H1 (cell line): ENCODE measurements at regions not wholly inside any gene's neighbourhood (a gene's known extent, or its start where the extent isn't known, plus 50 kb on each side); places are given as distances from the start of the nearest gene placed in this dataset.

Source experiments
- CTCF ChIA-PET: fragments of 300-600 bp; sonication (Branson Sonifier 250); formaldehyde crosslinking; loops from one replicate; lab custom pipeline; 2021; ENCODE audit not compliant: partially characterized antibody; lab: Charles Lee
- POLR2A ChIA-PET: fragments of 300-600 bp; sonication (Branson Sonifier 250); formaldehyde crosslinking; loops from one replicate; lab custom pipeline; 2021; ENCODE audit warnings: inconsistent platforms; ENCODE audit not compliant: partially characterized antibody; lab: Charles Lee
- DNase-seq, 2 experiments: peaks; one replicate each; pipeline versions ENCODE4 v3.0.0 to v3.0.0-alpha.2; 2010 to 2022; ENCODE audit warnings: low spot score in 2 of 2, low read depth in 1 of 2, mixed read lengths in 1 of 2
- FAIRE-seq: peaks from 2 replicates; lab custom pipeline; 2011; peaks lifted over from hg19 to GRCh38; lab: Jason Lieb, UNC
- H2AFZ ChIP-seq: 2 replicates; pipeline ENCODE4 v1.8.1; 2012; ENCODE audit warnings: low read length, inconsistent platforms
- H2AK5ac ChIP-seq: 2 replicates; pipeline ENCODE4 v1.6.1; 2013; ENCODE audit warnings: low read depth, low read length
- H2BK120ac ChIP-seq: replicated peaks from 2 replicates; pipeline ENCODE3; 2013; ENCODE audit warnings: low read depth, low read length, inconsistent platforms
- H2BK12ac ChIP-seq: 2 replicates; pipeline ENCODE4 v1.6.1; 2013; ENCODE audit warnings: low read depth, low read length
- H2BK15ac ChIP-seq: 2 replicates; pipeline ENCODE4 v1.6.1; 2013; ENCODE audit warnings: low read length
- H2BK20ac ChIP-seq: 2 replicates; pipeline ENCODE4 v1.6.1; 2013; ENCODE audit warnings: low read length
- H2BK5ac ChIP-seq: 2 replicates; pipeline ENCODE4 v1.6.1; 2013; ENCODE audit warnings: low read depth, low read length
- H3K14ac ChIP-seq: 2 replicates; pipeline ENCODE4 v1.6.1; 2013; ENCODE audit warnings: inconsistent platforms; ENCODE audit not compliant: insufficient read length
- H3K18ac ChIP-seq: 2 replicates; pipeline ENCODE4 v1.6.1; 2013; ENCODE audit warnings: low read length; ENCODE audit errors: extremely low read depth
- H3K23ac ChIP-seq: 2 replicates; pipeline ENCODE4 v1.6.1; 2013; ENCODE audit warnings: inconsistent platforms; ENCODE audit not compliant: insufficient read length
- H3K23me2 ChIP-seq: 2 replicates; pipeline ENCODE4 v1.6.1; 2013; ENCODE audit warnings: low read depth, low read length
- H3K27ac ChIP-seq: 2 replicates; pipeline ENCODE4 v1.6.1; 2011; ENCODE audit warnings: low read depth, low read length, inconsistent platforms
- H3K27me3 ChIP-seq, 4 experiments: replicated peaks in 1 of 4; 1 replicate in 1 of 4; 2 replicates in 3 of 4; pipeline versions ENCODE4 v1.6.1 to v1.8.1; 2011 to 2013; ENCODE audit warnings: low read length in 3 of 4, mild to moderate bottlenecking in 3 of 4, inconsistent platforms in 2 of 4, mixed read lengths in 2 of 4, moderate library complexity in 1 of 4; ENCODE audit not compliant: control insufficient read depth in 3 of 4, insufficient read depth in 3 of 4; ENCODE audit errors: extremely low read depth in 1 of 4
- H3K36me3 ChIP-seq, 4 experiments: 2 replicates each; pipeline versions ENCODE4 v1.6.1 to v1.8.1; 2011 to 2013; ENCODE audit warnings: mild to moderate bottlenecking in 4 of 4, low read length in 3 of 4, moderate library complexity in 2 of 4, control low read depth in 1 of 4, inconsistent platforms in 1 of 4; ENCODE audit not compliant: insufficient read depth in 4 of 4, control insufficient read depth in 2 of 4
- H3K4ac ChIP-seq: replicated peaks from 2 replicates; pipeline ENCODE3; 2013; ENCODE audit warnings: low read length, low read depth, mixed read lengths, inconsistent platforms; ENCODE audit not compliant: insufficient read length
- H3K4me1 ChIP-seq, 4 experiments: replicated peaks in 1 of 4; 1 replicate in 1 of 4; 2 replicates in 3 of 4; pipeline versions ENCODE4 v1.6.1 to v1.8.1; 2011 to 2013; ENCODE audit warnings: low read length in 3 of 4, inconsistent platforms in 2 of 4, mixed read lengths in 1 of 4; ENCODE audit not compliant: insufficient read depth in 4 of 4, control insufficient read depth in 3 of 4
- H3K4me2 ChIP-seq, 2 experiments: 2 replicates each; pipeline versions ENCODE4 v1.6.1 to v1.8.1; 2011 to 2013; ENCODE audit warnings: low read depth in 2 of 2, low read length in 2 of 2, control low read depth in 1 of 2, inconsistent platforms in 1 of 2, mild to moderate bottlenecking in 1 of 2; ENCODE audit not compliant: insufficient read depth in 1 of 2
- H3K4me3 ChIP-seq, 4 experiments: fragments of 200-600, 300-600 bp in 1 of 4; sonication (generic), shearing (Covaris generic), sonication (Bioruptor Twin) in 1 of 4; 2 replicates each; pipeline versions ENCODE4 v1.5.1 to v1.8.1; 2011 to 2016; ENCODE audit warnings: low read length in 4 of 4, low read depth in 3 of 4, control low read depth in 2 of 4, inconsistent platforms in 2 of 4, mild to moderate bottlenecking in 2 of 4, mixed read lengths in 1 of 4, moderate library complexity in 1 of 4; ENCODE audit not compliant: insufficient read depth in 2 of 4; ENCODE audit errors: extremely low read depth in 1 of 4
- H3K56ac ChIP-seq: replicated peaks from 2 replicates; pipeline ENCODE3; 2013; ENCODE audit warnings: low read depth, mild to moderate bottlenecking, mixed read lengths, low read length, inconsistent platforms; ENCODE audit not compliant: insufficient read length
- H3K79me1 ChIP-seq: 2 replicates; pipeline ENCODE4 v1.6.1; 2013; ENCODE audit warnings: low read depth, low read length, control low read depth
- H3K79me2 ChIP-seq, 2 experiments: 2 replicates each; pipeline versions ENCODE4 v1.6.1 to v1.8.1; 2012 to 2013; ENCODE audit warnings: low read length in 2 of 2, mild to moderate bottlenecking in 2 of 2, inconsistent platforms in 1 of 2; ENCODE audit not compliant: insufficient read depth in 2 of 2, control insufficient read depth in 1 of 2
- H3K9ac ChIP-seq, 4 experiments: replicated peaks in 1 of 4; 1 replicate in 1 of 4; 2 replicates in 3 of 4; pipeline versions ENCODE4 v1.6.1 to v1.8.1; 2011 to 2013; ENCODE audit warnings: low read depth in 3 of 4, low read length in 3 of 4, control low read depth in 2 of 4, mild to moderate bottlenecking in 2 of 4, moderate library complexity in 2 of 4, inconsistent platforms in 1 of 4; ENCODE audit errors: extremely low read depth in 1 of 4
- H3K9me3 ChIP-seq, 2 experiments: 2 replicates each; pipeline versions ENCODE4 v1.6.1 to v1.8.1; 2012 to 2013; ENCODE audit warnings: mild to moderate bottlenecking in 2 of 2, moderate library complexity in 2 of 2, control low read depth in 1 of 2, inconsistent platforms in 1 of 2, low read depth in 1 of 2, low read length in 1 of 2, mixed read lengths in 1 of 2; ENCODE audit not compliant: insufficient read depth in 2 of 2
- H4K20me1 ChIP-seq, 2 experiments: replicated peaks in 1 of 2; 2 replicates each; pipeline versions ENCODE3 to v1.8.1; 2011 to 2013; ENCODE audit warnings: inconsistent platforms in 2 of 2, low read length in 2 of 2, mild to moderate bottlenecking in 1 of 2; ENCODE audit not compliant: insufficient read depth in 2 of 2, control insufficient read depth in 1 of 2
- H4K5ac ChIP-seq: 2 replicates; pipeline ENCODE4 v1.6.1; 2013; ENCODE audit warnings: low read length, low read depth, mixed read lengths, inconsistent platforms; ENCODE audit not compliant: insufficient read length
- H4K8ac ChIP-seq: 2 replicates; pipeline ENCODE4 v1.8.0; 2013; ENCODE audit warnings: mild to moderate bottlenecking, moderate library complexity, low read length, inconsistent platforms; ENCODE audit not compliant: insufficient read depth; ENCODE audit errors: extremely low read depth
- H4K91ac ChIP-seq: replicated peaks from 2 replicates; pipeline ENCODE3; 2013; ENCODE audit warnings: low read length, mixed read lengths, inconsistent platforms; ENCODE audit not compliant: insufficient read length
- ATF2 ChIP-seq: IDR thresholded peaks from 2 replicates; pipeline ENCODE4 v1.6.1; 2012; ENCODE audit warnings: low read length, inconsistent platforms
- ATF3 ChIP-seq: IDR thresholded peaks from 2 replicates; pipeline ENCODE4 v1.6.1; 2011; ENCODE audit warnings: low read depth, mild to moderate bottlenecking, low read length; ENCODE audit not compliant: insufficient read depth
- CBX5 ChIP-seq: fragments of 300-800, 300-1000 bp; sonication (generic); IDR thresholded peaks from 2 replicates; pipeline ENCODE4 v1.7.1; 2016; ENCODE audit warnings: antibody characterized with exemption, low read length, low read depth
- CHD1 ChIP-seq: IDR thresholded peaks from 2 replicates; pipeline ENCODE4 v1.6.1; 2012; ENCODE audit warnings: low read depth, low read length, improper control_type of control experiment
- CREB1 ChIP-seq: IDR thresholded peaks from 2 replicates; pipeline ENCODE4 v1.6.1; 2012; ENCODE audit warnings: inconsistent platforms
- E2F6 ChIP-seq: IDR thresholded peaks from 2 replicates; pipeline ENCODE4 v1.6.1; 2012; ENCODE audit warnings: inconsistent platforms
- EZH2 ChIP-seq: fragments of 200-600 bp; sonication (generic); IDR thresholded peaks from 2 replicates; pipeline ENCODE4 v1.7.1; 2012; ENCODE audit warnings: low read depth, mild to moderate bottlenecking, moderate library complexity, low read length, inconsistent platforms; ENCODE audit not compliant: severe bottlenecking
- HDAC2 ChIP-seq, 2 experiments: fragments of 300-600 bp in 1 of 2; sonication (generic) in 1 of 2; IDR thresholded peaks; 2 replicates each; pipeline ENCODE4 v1.6.1; 2011 to 2012; ENCODE audit warnings: low read depth in 2 of 2, low read length in 2 of 2, mild to moderate bottlenecking in 2 of 2, moderate library complexity in 2 of 2, borderline replicate concordance in 1 of 2, inconsistent platforms in 1 of 2
- KDM5A ChIP-seq: fragments of 200-600 bp; IDR thresholded peaks from 2 replicates; pipeline ENCODE4 v1.7.1; 2012; ENCODE audit warnings: mild to moderate bottlenecking, low read length, inconsistent platforms, mixed read lengths
- RXRA ChIP-seq: IDR thresholded peaks from 2 replicates; pipeline ENCODE4 v1.6.1; 2011; ENCODE audit warnings: low read depth, mild to moderate bottlenecking, low read length, moderate library complexity; ENCODE audit not compliant: insufficient read depth
- TAF1 ChIP-seq: IDR thresholded peaks from 2 replicates; pipeline ENCODE4 v1.6.1; 2011; ENCODE audit warnings: mild to moderate bottlenecking, low read depth, low read length
- ZNF274 ChIP-seq: IDR thresholded peaks from 2 replicates; pipeline ENCODE4 v1.7.0; 2012; ENCODE audit warnings: low read length, borderline replicate concordance; ENCODE audit errors: extremely low read depth
- WGBS, 2 experiments: shearing (Covaris generic) in 1 of 2; methylation state at CpG; one replicate each; pipeline versions ENCODE4 v1.1.6 to v1.1.7; 2013 to 2015; ENCODE audit warnings: low lambda C conversion rate in 2 of 2, mixed read lengths in 2 of 2, inconsistent platforms in 1 of 2, low coverage in 1 of 2, missing lambda C conversion rate in 1 of 2; ENCODE audit not compliant: insufficient replicate concordance in 2 of 2, insufficient coverage in 1 of 2, insufficient read length in 1 of 2; ENCODE audit errors: extremely low coverage in 1 of 2, missing lambda C conversion rate in 1 of 2; 5-methylcytosine and 5-hydroxymethylcytosine counted together

GRCh38 chr16:79685871-79686270 is 85.3 kb upstream of the MAF start:
- Histone ChIP-seq H3K14ac (no peak overlapping the region), H3K4me2 (no peak overlapping the region), H3K4ac (no peak overlapping the region), H3K79me2 (no peaks in the 10 kb centered on the region), H2AFZ (no peak overlapping the region), H3K27me3 (no peaks in the 10 kb centered on the region), H2BK15ac (no peak overlapping the region), H2BK12ac (no peak overlapping the region), H3K23me2 (no peaks in the 10 kb centered on the region), H3K18ac (no peak overlapping the region), H3K56ac (no peak overlapping the region), H2BK5ac (no peak overlapping the region), H2BK20ac (no peak overlapping the region), H3K79me1 (no peaks in the 10 kb centered on the region), H3K4me3 (no peak overlapping the region), H3K9ac (no peak overlapping the region), H2BK120ac (no peak overlapping the region), H4K8ac (no peak overlapping the region), H4K20me1 (no peaks in the 10 kb centered on the region), H3K4me1 (no peaks in the 10 kb centered on the region), H4K5ac (no peak overlapping the region), H2AK5ac (no peak overlapping the region), H3K23ac (no peak overlapping the region), H3K36me3 (no peaks in the 10 kb centered on the region), H4K91ac (no peak overlapping the region), H3K9me3 (no peaks in the 10 kb centered on the region), H3K27ac (no peak overlapping the region)
- 94% methylated on average over 3 of the region's 3 CpGs; no CpG with 5 or more reads in 1 of the 2 experiments for WGBS, 2 experiments
- ChIA-PET CTCF (interaction anchor here (0.9 kb wide), 1 partner anchor 10 kb away, joined by 3 read pairs; no protein-coding TSS in a partner anchor), POLR2A (no interaction called here)
- no peak for DNase-seq
- no peak for FAIRE-seq
- TF ChIP-seq KDM5A (no peak), CHD1 (no peak), CREB1 (no peak), TAF1 (no peak), RXRA (no peak), ATF3 (no peak), HDAC2 (IDR thresholded peaks at IDR 0.05; ENCODE audit: borderline replicate concordance in 1 of 2, low read depth in 2 of 2, low read length in 2 of 2) (no peak), ZNF274 (no peak), E2F6 (no peak), ATF2 (no peak), EZH2 (no peak), CBX5 (no peak)
